Endothelial cell of umbilical vein (primary cell): ENCODE measurements at regions not wholly inside any gene's neighbourhood (a gene's known extent, or its start where the extent isn't known, plus 50 kb on each side); places are given as distances from the start of the nearest gene placed in this dataset.

Source experiments
- BruUV-seq: library from RNA; stranded (reverse); fragments of 400-500 nt; replicated peaks from 2 replicates; lab custom pipeline; 2021; lab: Mats Ljungman, UMichigan
- CTCF ChIA-PET: fragments of 300-600, 350-600 bp; sonication (Branson Sonifier 250); formaldehyde crosslinking; loops from one replicate; lab custom pipeline; 2021; ENCODE audit warnings: antibody characterized with exemption, inconsistent platforms; lab: Charles Lee
- POLR2A ChIA-PET: fragments of 300-600, 350-600 bp; sonication (Branson Sonifier 250); formaldehyde crosslinking; loops from one replicate; lab custom pipeline; 2021; ENCODE audit warnings: antibody characterized with exemption, inconsistent platforms; lab: Charles Lee
- DNase-seq: peaks from one replicate; pipeline ENCODE4 v3.0.0-alpha.2; 2011; ENCODE audit warnings: low read depth, low spot score
- FAIRE-seq: peaks from 2 replicates; lab custom pipeline; 2011; peaks lifted over from hg19 to GRCh38; lab: Jason Lieb, UNC
- H2AFZ ChIP-seq: 2 replicates; pipeline ENCODE4 v1.6.0; 2012; ENCODE audit warnings: low read depth, low read length, control low read depth, inconsistent platforms
- H3K27ac ChIP-seq: 2 replicates; pipeline ENCODE4 v1.5.1; 2011; ENCODE audit warnings: low read depth, mild to moderate bottlenecking, control low read depth, low read length, moderate library complexity; ENCODE audit not compliant: insufficient read depth
- H3K27me3 ChIP-seq, 2 experiments: 2 replicates each; pipeline versions ENCODE4 v1.6.0 to v1.6.1; 2011; ENCODE audit warnings: low read length in 2 of 2, mixed read lengths in 1 of 2; ENCODE audit not compliant: control insufficient read depth in 2 of 2, insufficient read depth in 2 of 2
- H3K36me3 ChIP-seq, 2 experiments: 2 replicates in 1 of 2; 3 replicates in 1 of 2; pipeline ENCODE4 v1.5.1; 2011; ENCODE audit warnings: low read length in 2 of 2, mild to moderate bottlenecking in 1 of 2, moderate library complexity in 1 of 2; ENCODE audit not compliant: control insufficient read depth in 2 of 2, insufficient read depth in 2 of 2; ENCODE audit errors: extremely low read depth in 1 of 2
- H3K4me1 ChIP-seq: 3 replicates; pipeline ENCODE4 v1.5.1; 2011; ENCODE audit warnings: mild to moderate bottlenecking, low read length; ENCODE audit not compliant: control insufficient read depth, insufficient read depth; ENCODE audit errors: extremely low read depth
- H3K4me2 ChIP-seq: 2 replicates; pipeline ENCODE4 v1.6.1; 2011; ENCODE audit warnings: low read length, control low read depth, mixed read lengths; ENCODE audit not compliant: insufficient read depth
- H3K4me3 ChIP-seq, 3 experiments: fragments of 200-600 bp in 1 of 3; sonication (generic), shearing (Covaris generic) in 1 of 3; replicated peaks in 1 of 3; 2 replicates each; pipeline ENCODE4 v1.5.1; 2011 to 2016; ENCODE audit warnings: control low read depth in 3 of 3, low read length in 3 of 3, mild to moderate bottlenecking in 2 of 3, inconsistent platforms in 1 of 3, low read depth in 1 of 3, moderate library complexity in 1 of 3; ENCODE audit not compliant: insufficient read depth in 1 of 3
- H3K79me2 ChIP-seq: 2 replicates; pipeline ENCODE4 v1.6.0; 2012; ENCODE audit warnings: low read length, inconsistent platforms; ENCODE audit not compliant: control insufficient read depth, insufficient read depth
- H3K9ac ChIP-seq: replicated peaks from 2 replicates; pipeline ENCODE3; 2011; ENCODE audit warnings: low read length, control low read depth; ENCODE audit not compliant: insufficient read depth; ENCODE audit errors: extremely low read depth
- H3K9me1 ChIP-seq: replicated peaks from 3 replicates; pipeline ENCODE4 v1.6.0; 2011; ENCODE audit warnings: mild to moderate bottlenecking, low read length; ENCODE audit not compliant: control insufficient read depth, insufficient read depth; ENCODE audit errors: extremely low read depth
- H3K9me3 ChIP-seq: replicated peaks from 2 replicates; pipeline ENCODE4 v1.5.1; 2012; ENCODE audit warnings: low read length, inconsistent platforms; ENCODE audit not compliant: control insufficient read depth, insufficient read depth
- H4K20me1 ChIP-seq: replicated peaks from 2 replicates; pipeline ENCODE3; 2011; ENCODE audit warnings: mild to moderate bottlenecking, low read length; ENCODE audit not compliant: control insufficient read depth, insufficient read depth; ENCODE audit errors: extremely low read depth
- CTCF ChIP-seq, 2 donors: IDR thresholded peaks; 1 replicate in 1 of 2; 2 replicates in 1 of 2; pipeline ENCODE4 v1.5.1; 2011; ENCODE audit warnings: low read length in 2 of 2, mild to moderate bottlenecking in 2 of 2, moderate library complexity in 2 of 2, control low read depth in 1 of 2, inconsistent platforms in 1 of 2, low read depth in 1 of 2; ENCODE audit not compliant: insufficient read depth in 1 of 2; ENCODE audit errors: extremely low read depth in 1 of 2
- EZH2 ChIP-seq: IDR thresholded peaks from 2 replicates; pipeline ENCODE4 v1.6.1; 2012; ENCODE audit warnings: borderline replicate concordance, low read depth, mild to moderate bottlenecking, moderate library complexity, low read length, inconsistent platforms; ENCODE audit not compliant: severe bottlenecking
- FOS ChIP-seq: IDR thresholded peaks from 2 replicates; pipeline ENCODE4 v1.6.1; 2011; ENCODE audit warnings: mild to moderate bottlenecking, low read length, moderate library complexity, borderline replicate concordance; ENCODE audit not compliant: insufficient read depth
- GATA2 ChIP-seq: IDR thresholded peaks from 2 replicates; pipeline ENCODE4 v1.7.0; 2011; ENCODE audit warnings: low read depth, mild to moderate bottlenecking, moderate library complexity, mixed read lengths, low read length; ENCODE audit not compliant: insufficient read length, insufficient read depth
- POLR2AphosphoS5 ChIP-seq: IDR thresholded peaks from 2 replicates; pipeline ENCODE4 v1.6.1; 2012; ENCODE audit warnings: low read depth, mild to moderate bottlenecking, control low read depth, low read length, moderate library complexity; ENCODE audit not compliant: insufficient read depth
- dilution Hi-C: fragments of 300-500 bp; cut with MboI; formaldehyde crosslinking; loops from one replicate; pipeline ENCODE4 v1.15.0; 2019; ENCODE audit warnings: low sequenced_read_pairs; ENCODE audit not compliant: extremely low pct_ligation_motif_present
- intact Hi-C: fragments of 100-400 bp; cut with micrococcal nuclease; formaldehyde crosslinking; loops from one replicate; pipeline ENCODE4 v1.10.0; 2022
- TF ChIP-seq, protein P1 (sequence below): IDR thresholded peaks from 2 replicates; pipeline ENCODE4 v1.6.1; 2011; ENCODE audit not compliant: insufficient read depth, insufficient read length

DNA sequence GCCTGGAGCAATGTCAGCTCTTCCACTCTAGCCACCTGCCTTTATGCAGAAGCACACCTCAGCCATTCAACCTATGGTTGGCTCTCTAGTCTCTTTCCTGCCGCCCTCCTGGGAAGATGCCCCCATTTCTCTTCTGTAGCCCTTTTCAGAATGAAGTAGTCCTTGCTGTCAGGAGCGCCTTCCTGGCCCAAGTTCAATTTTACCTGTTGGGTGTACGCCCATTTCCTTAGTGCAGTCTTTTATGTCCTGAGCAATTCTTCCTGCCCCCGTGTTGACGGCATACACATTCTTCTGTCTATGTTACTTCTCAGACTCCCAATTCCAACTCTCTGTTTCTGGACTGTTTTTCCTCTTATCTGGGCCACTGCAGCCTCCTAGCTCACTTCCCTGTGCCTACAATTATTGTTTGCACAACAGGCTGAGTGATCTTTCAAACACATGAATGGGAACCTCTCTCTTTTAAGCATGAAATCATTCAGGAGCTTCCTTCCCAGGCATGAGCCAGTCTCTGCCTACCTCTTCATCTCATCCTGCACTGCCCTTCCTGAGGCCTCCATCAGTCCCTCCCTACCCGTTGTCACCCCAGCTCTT, 389.2 kb downstream of the CD83 start:
- no peaks in the 10 kb centered on the region for H3K4me1 ChIP-seq
- H3K4me3 ChIP-seq: no peak overlapping the region
- no peaks in the 10 kb centered on the region for H3K9me1 ChIP-seq
- CTCF ChIA-PET: no interaction called here
- H4K20me1 ChIP-seq: no peaks in the 10 kb centered on the region
- H3K36me3 ChIP-seq: no peaks in the 10 kb centered on the region
- TF ChIP-seq CTCF (IDR thresholded peaks at IDR 0.05; ENCODE audit: extremely low read depth in 1 of 2, insufficient read depth in 1 of 2, low read depth in 1 of 2, low read length in 2 of 2): no peak
- TF ChIP-seq POLR2AphosphoS5: no peak
- no peak for TF ChIP-seq EZH2
- no peak for TF ChIP-seq GATA2
- TF ChIP-seq, protein P1, sequence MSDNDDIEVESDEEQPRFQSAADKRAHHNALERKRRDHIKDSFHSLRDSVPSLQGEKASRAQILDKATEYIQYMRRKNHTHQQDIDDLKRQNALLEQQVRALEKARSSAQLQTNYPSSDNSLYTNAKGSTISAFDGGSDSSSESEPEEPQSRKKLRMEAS: no peak
- no peak for TF ChIP-seq FOS
- FAIRE-seq (no peak), DNase-seq (no peak)
- H3K79me2 ChIP-seq: no peaks in the 10 kb centered on the region
- intact Hi-C loops (no loop called here), dilution Hi-C loops (no loop called here)
- H3K9me3 ChIP-seq: no peaks in the 10 kb centered on the region
- no peak overlapping the region for H3K9ac ChIP-seq
- no peak overlapping the region for H2AFZ ChIP-seq
- H3K27me3 ChIP-seq: no peaks in the 10 kb centered on the region
- no peak overlapping the region for H3K27ac ChIP-seq
- BruUV-seq: no TSS peak
- POLR2A ChIA-PET: no interaction called here
- no peak overlapping the region for H3K4me2 ChIP-seq
